ENCODE measurements at regions not wholly inside any gene's neighbourhood (a gene's known extent, or its start where the extent isn't known, plus 50 kb on each side); places are given as distances from the start of the nearest gene placed in this dataset.

- DNase-seq, result no peak
Observed at GRCh38 chr2:126518196-126518595, 137.8 kb upstream of the GYPC start.

- peak; percentile 70 for DNase-seq
Observed at GRCh38 chr2:126527836-126528490, 128.0 kb upstream of the GYPC start.

- DNase-seq, result no peak
Observed at GRCh38 chr2:126531029-126531428, 124.9 kb upstream of the GYPC start.

GRCh38 chr2:126534478-126534877 lies 121.5 kb upstream of the GYPC start:
- DNase-seq, result no peak

GRCh38 chr2:126535408-126535807 lies 120.5 kb upstream of the GYPC start:
- no peak for DNase-seq

GRCh38 chr2:126536605-126537200 lies 119.3 kb upstream of the GYPC start:
- no peak for DNase-seq

GRCh38 chr2:126539101-126539500 lies 116.9 kb upstream of the GYPC start:
- DNase-seq, result no peak

- DNase-seq, result no peak
Observed at GRCh38 chr2:126542247-126542646, 113.7 kb upstream of the GYPC start.

GRCh38 chr2:126543081-126543480 lies 112.9 kb upstream of the GYPC start:
- DNase-seq, result no peak

GRCh38 chr2:126558029-126558428 lies 97.9 kb upstream of the GYPC start:
- DNase-seq, result no peak

GRCh38 chr2:126568734-126569133 lies 87.2 kb upstream of the GYPC start:
- no peak for DNase-seq

- DNase-seq, result no peak
Observed at GRCh38 chr2:126571403-126571802, 84.6 kb upstream of the GYPC start.

- DNase-seq, result no peak
Observed at GRCh38 chr2:126575631-126576030, 80.3 kb upstream of the GYPC start.

- no peak for DNase-seq
Observed at GRCh38 chr2:126579868-126580267, 76.1 kb upstream of the GYPC start.

GRCh38 chr2:126586317-126586716 lies 69.6 kb upstream of the GYPC start:
- DNase-seq, result no peak

GRCh38 chr2:126599062-126599461 lies 56.9 kb upstream of the GYPC start:
- no peak for DNase-seq

GRCh38 chr2:126600742-126601141 lies 55.2 kb upstream of the GYPC start:
- no peak for DNase-seq

- no peak for DNase-seq
Observed at GRCh38 chr2:126602334-126602733, 53.6 kb upstream of the GYPC start.
